H1 (cell line): ENCODE measurements at regions not wholly inside any gene's neighbourhood (a gene's known extent, or its start where the extent isn't known, plus 50 kb on each side); places are given as distances from the start of the nearest gene placed in this dataset.

Source experiments
- ATF3 ChIP-seq: IDR thresholded peaks from 2 replicates; pipeline ENCODE4 v1.6.1; 2011; ENCODE audit warnings: low read depth, mild to moderate bottlenecking, low read length; ENCODE audit not compliant: insufficient read depth
- CEBPB ChIP-seq: IDR thresholded peaks from 2 replicates; pipeline ENCODE4 v1.6.1; 2012; ENCODE audit warnings: low read depth, low read length
- CTCF ChIP-seq, 3 experiments: IDR thresholded peaks; 1 replicate in 2 of 3; 2 replicates in 1 of 3; pipeline versions ENCODE4 v1.5.1 to v1.6.1; 2011; ENCODE audit warnings: low read length in 3 of 3, mild to moderate bottlenecking in 3 of 3, inconsistent platforms in 2 of 3, low read depth in 1 of 3, moderate library complexity in 1 of 3; ENCODE audit not compliant: insufficient read depth in 1 of 3; ENCODE audit errors: control extremely low read depth in 1 of 3
- EP300 ChIP-seq, 2 experiments: IDR thresholded peaks; 1 replicate in 1 of 2; 2 replicates in 1 of 2; pipeline ENCODE4 v1.6.1; 2011 to 2012; ENCODE audit warnings: low read depth in 2 of 2, low read length in 2 of 2, mild to moderate bottlenecking in 2 of 2, borderline replicate concordance in 1 of 2, inconsistent platforms in 1 of 2, moderate library complexity in 1 of 2
- EZH2 ChIP-seq: fragments of 200-600 bp; sonication (generic); IDR thresholded peaks from 2 replicates; pipeline ENCODE4 v1.7.1; 2012; ENCODE audit warnings: low read depth, mild to moderate bottlenecking, moderate library complexity, low read length, inconsistent platforms; ENCODE audit not compliant: severe bottlenecking
- GABPA ChIP-seq: IDR thresholded peaks from 2 replicates; pipeline ENCODE4 v1.6.1; 2011; ENCODE audit warnings: mild to moderate bottlenecking, low read length, moderate library complexity, borderline replicate concordance; ENCODE audit not compliant: insufficient read depth
- JUN ChIP-seq: IDR thresholded peaks from 2 replicates; pipeline ENCODE4 v1.6.1; 2011; ENCODE audit warnings: low read depth, mild to moderate bottlenecking, improper control_type of control experiment, low read length
- NRF1 ChIP-seq: IDR thresholded peaks from 2 replicates; pipeline ENCODE4 v1.6.1; 2011; ENCODE audit warnings: mild to moderate bottlenecking, low read depth, low read length, improper control_type of control experiment
- POLR2A ChIP-seq, 2 experiments: IDR thresholded peaks; 1 replicate in 1 of 2; 2 replicates in 1 of 2; pipeline ENCODE4 v1.6.1; 2011; ENCODE audit warnings: low read depth in 2 of 2, low read length in 2 of 2, mild to moderate bottlenecking in 2 of 2; ENCODE audit errors: control extremely low read depth in 1 of 2
- POLR2AphosphoS5 ChIP-seq: IDR thresholded peaks from 2 replicates; pipeline ENCODE4 v1.6.1; 2011; ENCODE audit warnings: low read depth, low read length
- RNF2 ChIP-seq: fragments of 200-900, 300-1000 bp; sonication (generic); IDR thresholded peaks from 2 replicates; pipeline ENCODE4 v1.7.1; 2016; ENCODE audit warnings: borderline replicate concordance, low read depth, mild to moderate bottlenecking, antibody characterized with exemption, low read length; ENCODE audit not compliant: poor library complexity, severe bottlenecking; ENCODE audit errors: missing control alignments
- SIRT6 ChIP-seq: IDR thresholded peaks from one replicate; pipeline ENCODE4 v1.7.1; 2012; ENCODE audit warnings: low read length, inconsistent platforms
- TEAD4 ChIP-seq: IDR thresholded peaks from 2 replicates; pipeline ENCODE4 v1.6.1; 2012; ENCODE audit warnings: low read depth, low read length, inconsistent platforms, mixed read lengths

GRCh38 chr4:43348591-43348990 lies 456.1 kb downstream of the GRXCR1 start:
- no peak for TF ChIP-seq CTCF (IDR thresholded peaks at IDR 0.05; ENCODE audit: control extremely low read depth in 1 of 3, insufficient read depth in 1 of 3, low read depth in 1 of 3, low read length in 3 of 3)
- TF ChIP-seq POLR2A (IDR thresholded peaks at IDR 0.05; ENCODE audit: control extremely low read depth in 1 of 2, low read depth in 2 of 2, low read length in 2 of 2): no peak
- TF ChIP-seq EP300 (IDR thresholded peaks at IDR 0.05; ENCODE audit: borderline replicate concordance in 1 of 2, low read depth in 2 of 2, low read length in 2 of 2): no peak
- no peak for TF ChIP-seq GABPA
- TF ChIP-seq JUN: no peak
- no peak for TF ChIP-seq CEBPB
- TF ChIP-seq POLR2AphosphoS5: no peak
- TF ChIP-seq ATF3: no peak
- TF ChIP-seq EZH2: no peak
- no peak for TF ChIP-seq SIRT6
- no peak for TF ChIP-seq RNF2
- TF ChIP-seq NRF1: no peak
- TF ChIP-seq TEAD4: no peak
